ENCODE measurements at regions not wholly inside any gene's neighbourhood (a gene's known extent, or its start where the extent isn't known, plus 50 kb on each side); places are given as distances from the start of the nearest gene placed in this dataset.

GRCh38 chr4:111450867-111451266 is 694.4 kb upstream of the FAM241A start:
- Histone ChIP-seq H3K4me1 (ENCODE audit: control insufficient read depth in 2 of 2, insufficient read depth in 2 of 2, low read length in 2 of 2) (no peaks in the 10 kb centered on the region), H3K27me3 (replicated peaks in 1 of 4; ENCODE audit: control extremely low read depth in 1 of 4, control insufficient read depth in 3 of 4, insufficient read depth in 4 of 4, low read length in 3 of 4) (no peaks in the 10 kb centered on the region), H3K9ac (ENCODE audit: low read length) (no peak overlapping the region), H3K36me3 (replicated peaks in 1 of 2; ENCODE audit: control extremely low read depth in 1 of 2, control insufficient read depth in 1 of 2, extremely low read depth in 1 of 2, insufficient read depth in 2 of 2, low read length in 1 of 2) (no peaks in the 10 kb centered on the region), H3K79me2 (ENCODE audit: control insufficient read depth, insufficient read depth, low read length) (no peaks in the 10 kb centered on the region), H3K4me3 (ENCODE audit: control extremely low read depth in 1 of 5, extremely low read depth in 1 of 5, insufficient read depth in 1 of 5, low read depth in 2 of 5, low read length in 4 of 5) (no peak overlapping the region), H3K27ac (ENCODE audit: low read length in 2 of 2) (no peak overlapping the region), H3K4me2 (replicated peaks; ENCODE audit: low read depth, low read length, poor library complexity, severe bottlenecking) (no peak overlapping the region), H3K9me3 (ENCODE audit: control extremely low read depth in 1 of 3, control insufficient read depth in 2 of 3, insufficient read depth in 1 of 3, low read length in 2 of 3) (peaks cover 0 to 3% (median 0%) of the 10 kb centered on the region in 3 donors), H2AFZ (ENCODE audit: insufficient read depth, low read depth, low read length, poor library complexity, severe bottlenecking) (no peak overlapping the region), H4K20me1 (ENCODE audit: control insufficient read depth, insufficient read depth, low read length, poor library complexity, severe bottlenecking) (no peaks in the 10 kb centered on the region)
- intact Hi-C loops (cut with micrococcal nuclease) = no loop called here
- Mint-ChIP-seq H3K27me3 (no peaks in the 10 kb centered on the region), H3K4me1 (no peaks in the 10 kb centered on the region), H3K9me3 (ENCODE audit: insufficient read depth) (no peaks in the 10 kb centered on the region), H3K4me3 (no peak overlapping the region), H3K27ac (no peak overlapping the region)
- CTCF ChIA-PET = no interaction called here
- ATAC-seq (ENCODE audit: low read depth) (no peak), DNase-seq (no peak)
- no peak for TF ChIP-seq EZH2 (IDR thresholded peaks at IDR 0.05; ENCODE audit: borderline replicate concordance, insufficient read depth, low read depth, low read length, poor library complexity, severe bottlenecking)
- TF ChIP-seq, protein P1, sequence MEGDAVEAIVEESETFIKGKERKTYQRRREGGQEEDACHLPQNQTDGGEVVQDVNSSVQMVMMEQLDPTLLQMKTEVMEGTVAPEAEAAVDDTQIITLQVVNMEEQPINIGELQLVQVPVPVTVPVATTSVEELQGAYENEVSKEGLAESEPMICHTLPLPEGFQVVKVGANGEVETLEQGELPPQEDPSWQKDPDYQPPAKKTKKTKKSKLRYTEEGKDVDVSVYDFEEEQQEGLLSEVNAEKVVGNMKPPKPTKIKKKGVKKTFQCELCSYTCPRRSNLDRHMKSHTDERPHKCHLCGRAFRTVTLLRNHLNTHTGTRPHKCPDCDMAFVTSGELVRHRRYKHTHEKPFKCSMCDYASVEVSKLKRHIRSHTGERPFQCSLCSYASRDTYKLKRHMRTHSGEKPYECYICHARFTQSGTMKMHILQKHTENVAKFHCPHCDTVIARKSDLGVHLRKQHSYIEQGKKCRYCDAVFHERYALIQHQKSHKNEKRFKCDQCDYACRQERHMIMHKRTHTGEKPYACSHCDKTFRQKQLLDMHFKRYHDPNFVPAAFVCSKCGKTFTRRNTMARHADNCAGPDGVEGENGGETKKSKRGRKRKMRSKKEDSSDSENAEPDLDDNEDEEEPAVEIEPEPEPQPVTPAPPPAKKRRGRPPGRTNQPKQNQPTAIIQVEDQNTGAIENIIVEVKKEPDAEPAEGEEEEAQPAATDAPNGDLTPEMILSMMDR (IDR thresholded peaks at IDR 0.05) = no peak
- POLR2A ChIA-PET = no interaction called here

- H3K9me3 ChIP-seq (ENCODE audit: control extremely low read depth in 1 of 3, control insufficient read depth in 2 of 3, insufficient read depth in 1 of 3, low read length in 2 of 3) = peaks cover 0 to 3% (median 0%) of the 10 kb centered on the region in 3 donors
- TF ChIP-seq EZH2 (IDR thresholded peaks at IDR 0.05; ENCODE audit: borderline replicate concordance, insufficient read depth, low read depth, low read length, poor library complexity, severe bottlenecking) = no peak
- TF ChIP-seq, protein P1 (IDR thresholded peaks at IDR 0.05) = no peak
- H3K4me1 Mint-ChIP-seq = no peaks in the 10 kb centered on the region
- no peaks in the 10 kb centered on the region for H3K9me3 Mint-ChIP-seq (ENCODE audit: insufficient read depth)
- no peak for ATAC-seq (ENCODE audit: low read depth)
- H3K27ac Mint-ChIP-seq = no peak overlapping the region
- no peak overlapping the region for H3K27ac ChIP-seq (ENCODE audit: low read length in 2 of 2)
- no peaks in the 10 kb centered on the region for H3K36me3 ChIP-seq (replicated peaks in 1 of 2; ENCODE audit: control extremely low read depth in 1 of 2, control insufficient read depth in 1 of 2, extremely low read depth in 1 of 2, insufficient read depth in 2 of 2, low read length in 1 of 2)
- no peaks in the 10 kb centered on the region for H3K4me1 ChIP-seq (ENCODE audit: control insufficient read depth in 2 of 2, insufficient read depth in 2 of 2, low read length in 2 of 2)
- H3K79me2 ChIP-seq (ENCODE audit: control insufficient read depth, insufficient read depth, low read length) = no peaks in the 10 kb centered on the region
- H3K4me3 ChIP-seq (ENCODE audit: control extremely low read depth in 1 of 5, extremely low read depth in 1 of 5, insufficient read depth in 1 of 5, low read depth in 2 of 5, low read length in 4 of 5) = no peak overlapping the region
- H4K20me1 ChIP-seq (ENCODE audit: control insufficient read depth, insufficient read depth, low read length, poor library complexity, severe bottlenecking) = no peaks in the 10 kb centered on the region
- no peak for DNase-seq
- H3K4me2 ChIP-seq (replicated peaks; ENCODE audit: low read depth, low read length, poor library complexity, severe bottlenecking) = no peak overlapping the region
- H3K27me3 Mint-ChIP-seq = no peaks in the 10 kb centered on the region
- intact Hi-C loops (cut with micrococcal nuclease) = no loop called here
- ChIA-PET POLR2A (no interaction called here), CTCF (no interaction called here)
- no peaks in the 10 kb centered on the region for H3K27me3 ChIP-seq (replicated peaks in 1 of 4; ENCODE audit: control extremely low read depth in 1 of 4, control insufficient read depth in 3 of 4, insufficient read depth in 4 of 4, low read length in 3 of 4)
- no peak overlapping the region for H2AFZ ChIP-seq (ENCODE audit: insufficient read depth, low read depth, low read length, poor library complexity, severe bottlenecking)
- H3K9ac ChIP-seq (ENCODE audit: low read length) = no peak overlapping the region
- H3K4me3 Mint-ChIP-seq = no peak overlapping the region
These were observed 692.0 kb upstream of the FAM241A start for GRCh38 chr4:111453216-111453615.

Data from B cell (primary cell).